HG02610 (cell line): ENCODE measurements at regions not wholly inside any gene's neighbourhood (a gene's known extent, or its start where the extent isn't known, plus 50 kb on each side); places are given as distances from the start of the nearest gene placed in this dataset.

Experiments
- ATAC-seq: cut with Tn5 transposase; IDR thresholded peaks from one replicate; pipeline ENCODE4 v1.9.1; 2021; ENCODE audit warnings: mild to moderate bottlenecking, moderate library complexity; ENCODE audit not compliant: unreplicated experiment

DNA sequence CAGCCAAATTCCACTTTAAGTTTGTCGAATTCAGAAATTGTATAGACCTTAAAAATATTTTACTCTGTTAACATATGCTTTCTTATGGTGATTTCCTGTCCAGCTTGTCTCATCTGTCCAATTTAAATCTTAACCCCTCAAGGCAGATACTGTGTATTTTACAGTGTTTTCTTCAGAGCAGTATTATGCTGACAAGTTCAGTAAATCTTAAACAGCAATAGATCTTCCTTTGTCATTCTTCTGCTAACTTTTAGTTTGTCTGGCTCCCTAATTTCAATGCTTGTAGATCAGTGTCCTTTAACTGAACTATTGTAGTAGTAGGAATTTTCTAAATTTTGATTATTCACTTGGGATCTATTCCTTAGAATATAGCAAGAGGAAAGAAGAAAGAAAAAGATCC is 52.8 kb upstream of the MEIS1 start:
- no peak for ATAC-seq

GRCh38 chr2:66379473-66379872 is 55.5 kb upstream of the MEIS1 start:
- no peak for ATAC-seq

- ATAC-seq = no peak
These were observed 57.1 kb upstream of the MEIS1 start for GRCh38 chr2:66377832-66378231.

DNA sequence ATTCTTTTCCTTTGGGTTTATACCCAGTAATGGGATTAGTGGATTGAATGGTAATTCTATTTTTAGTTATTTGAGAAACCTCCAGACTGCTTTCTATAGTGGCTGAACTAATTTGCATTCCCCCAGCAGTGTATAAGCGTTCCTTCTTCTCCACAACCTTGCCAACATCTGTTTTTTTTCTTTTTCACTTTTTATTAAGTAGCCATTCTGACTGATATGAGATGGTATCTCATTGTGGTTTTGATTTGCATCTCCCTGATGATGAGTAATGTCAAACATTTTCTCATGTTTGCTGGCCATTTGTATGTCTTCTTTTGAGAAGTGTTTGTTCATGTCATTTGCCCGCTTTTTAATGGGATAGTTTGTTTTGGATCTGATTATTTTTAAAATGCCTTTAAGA is 64.1 kb upstream of the MEIS1 start:
- ATAC-seq = no peak

GRCh38 chr2:66366619-66367018 is 68.3 kb upstream of the MEIS1 start:
- ATAC-seq = no peak

- no peak for ATAC-seq
These were observed 70.2 kb upstream of the MEIS1 start for GRCh38 chr2:66364495-66365333.

GRCh38 chr2:66362701-66363100 is 72.2 kb upstream of the MEIS1 start:
- ATAC-seq = no peak

DNA sequence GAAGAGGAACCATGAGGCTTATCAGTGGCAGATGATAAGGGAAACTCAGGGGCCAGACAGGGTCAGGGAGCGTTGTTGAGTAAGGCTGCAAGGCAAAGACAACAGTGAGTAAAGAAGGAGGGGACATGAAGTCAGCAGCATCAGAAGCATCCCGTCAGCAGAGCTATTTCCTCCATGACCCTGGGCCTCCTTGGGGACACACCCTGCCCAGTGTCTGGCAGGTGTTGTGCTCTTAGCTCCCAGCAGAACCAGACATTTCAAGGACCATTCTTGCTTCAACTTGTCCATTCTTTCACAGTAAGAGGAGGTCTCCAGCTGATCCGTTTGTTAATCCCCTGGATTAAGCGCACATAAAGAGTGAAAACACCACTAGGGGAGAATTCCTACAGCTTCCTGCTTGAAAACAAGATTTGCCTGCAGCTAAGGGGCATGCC is 88.7 kb upstream of the MEIS1 start:
- ATAC-seq = no peak

DNA sequence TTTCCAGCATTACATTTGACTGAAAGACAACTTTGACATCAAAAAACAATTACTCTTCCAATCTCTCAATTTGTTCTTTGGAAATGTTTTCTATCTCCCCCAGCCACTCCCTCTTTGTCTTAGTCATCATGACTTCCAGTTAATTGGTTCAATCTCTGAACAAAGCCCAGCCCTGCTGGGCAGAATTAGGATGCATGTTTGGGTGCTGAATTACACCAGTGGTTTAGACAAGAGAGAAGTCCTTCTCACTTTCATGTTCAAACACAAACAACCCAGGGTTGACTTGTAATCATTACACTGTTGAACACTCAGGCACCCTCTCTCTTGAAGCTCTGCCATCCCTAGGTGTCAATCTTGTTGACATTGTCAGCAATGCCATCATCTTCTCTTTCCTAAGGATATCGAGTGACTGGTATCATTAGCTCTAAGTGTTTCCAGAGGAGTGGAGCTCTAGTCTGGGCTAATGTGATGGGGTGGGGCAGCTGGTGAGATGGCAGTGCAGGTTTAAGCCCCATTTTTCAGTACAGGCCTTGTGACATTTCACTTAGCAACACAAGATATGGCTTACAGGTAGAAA is 90.8 kb upstream of the MEIS1 start:
- ATAC-seq = no peak

DNA sequence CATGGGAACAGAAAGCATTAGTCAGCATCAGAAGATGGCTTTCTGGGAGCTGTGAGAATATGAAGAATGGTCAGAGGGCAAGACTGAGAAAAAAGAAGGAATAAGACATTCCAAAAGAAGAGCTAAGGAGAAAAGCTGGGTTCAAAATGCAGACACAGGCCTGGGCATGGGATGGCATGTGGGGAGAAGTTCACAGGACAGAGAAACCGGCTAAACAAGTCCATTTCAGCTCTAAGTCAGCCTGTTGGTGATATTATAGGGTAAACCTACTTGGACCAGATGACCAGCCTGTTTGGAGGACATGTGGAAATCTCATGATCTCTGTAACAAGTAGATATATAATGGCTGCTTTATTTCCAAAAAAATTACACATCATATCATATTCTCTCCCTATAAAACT is 91.7 kb upstream of the MEIS1 start:
- no peak for ATAC-seq

GRCh38 chr2:66340521-66340920 is 94.4 kb upstream of the MEIS1 start:
- no peak for ATAC-seq

- ATAC-seq = no peak
These were observed 100.5 kb upstream of the MEIS1 start for GRCh38 chr2:66334237-66335029.

- ATAC-seq = no peak
These were observed 103.7 kb upstream of the MEIS1 start for GRCh38 chr2:66331176-66331575.

- ATAC-seq = no peak
These were observed 105.8 kb upstream of the MEIS1 start for GRCh38 chr2:66329081-66329605.

DNA sequence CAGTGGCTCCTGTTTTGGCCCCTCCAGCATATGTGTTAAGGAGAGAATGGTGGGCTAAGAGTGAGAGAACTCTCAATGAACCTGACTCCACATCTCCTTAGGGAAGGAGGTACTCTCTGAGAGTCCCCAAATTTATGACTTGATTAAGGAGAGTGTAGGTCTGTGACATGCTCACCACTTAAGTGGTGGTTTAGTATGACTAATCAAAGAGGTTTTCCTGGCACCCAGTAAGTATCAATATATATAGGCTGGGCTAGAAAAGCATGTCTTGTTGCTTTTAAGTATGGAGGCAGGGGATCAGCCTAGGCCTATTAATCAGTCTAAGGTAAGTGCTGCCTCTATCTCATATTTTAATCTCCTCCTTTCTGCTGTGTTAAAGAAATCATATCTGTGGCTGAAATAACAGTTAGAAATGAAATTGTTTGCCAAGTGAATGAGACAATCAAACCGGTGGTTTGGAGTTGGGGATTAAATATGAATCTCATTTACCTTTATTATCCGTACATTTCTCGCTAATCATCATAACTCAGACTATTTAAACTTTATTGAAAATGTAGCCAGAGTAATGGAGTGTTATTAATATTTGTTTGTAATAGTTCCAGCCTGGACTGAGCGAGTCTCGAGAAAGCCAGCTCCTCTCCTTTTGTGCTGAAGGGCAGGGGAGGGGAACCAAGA is 107.7 kb upstream of the MEIS1 start:
- no peak for ATAC-seq

DNA sequence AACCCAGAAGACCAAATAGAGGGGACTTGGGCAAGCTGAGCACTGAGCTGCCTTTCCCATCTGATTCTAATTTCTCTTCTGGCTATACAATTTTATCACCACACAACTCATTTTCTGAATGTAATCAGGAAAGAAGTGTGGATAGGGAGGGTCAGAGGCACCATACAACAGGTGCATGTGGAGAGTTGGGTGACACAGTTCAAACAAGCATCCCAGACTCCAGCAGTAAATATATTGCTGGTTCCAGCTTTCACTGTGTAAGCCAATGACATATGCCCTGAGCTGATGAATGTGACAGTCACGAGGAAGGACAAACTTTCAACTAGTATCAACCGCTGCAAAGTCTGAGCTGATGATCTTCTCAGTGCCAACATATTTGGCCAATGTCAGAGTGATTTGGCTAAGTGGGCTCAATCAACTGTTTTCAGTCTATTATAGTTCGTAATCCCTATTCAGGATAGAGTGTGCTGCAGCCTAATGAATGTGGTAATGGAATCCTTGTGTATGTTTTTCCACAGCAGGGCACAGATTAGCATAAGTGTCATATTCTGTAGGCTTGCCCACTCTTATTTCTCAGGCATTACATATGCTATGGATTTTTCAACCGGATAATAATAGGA is 109.9 kb upstream of the MEIS1 start:
- ATAC-seq = no peak

DNA sequence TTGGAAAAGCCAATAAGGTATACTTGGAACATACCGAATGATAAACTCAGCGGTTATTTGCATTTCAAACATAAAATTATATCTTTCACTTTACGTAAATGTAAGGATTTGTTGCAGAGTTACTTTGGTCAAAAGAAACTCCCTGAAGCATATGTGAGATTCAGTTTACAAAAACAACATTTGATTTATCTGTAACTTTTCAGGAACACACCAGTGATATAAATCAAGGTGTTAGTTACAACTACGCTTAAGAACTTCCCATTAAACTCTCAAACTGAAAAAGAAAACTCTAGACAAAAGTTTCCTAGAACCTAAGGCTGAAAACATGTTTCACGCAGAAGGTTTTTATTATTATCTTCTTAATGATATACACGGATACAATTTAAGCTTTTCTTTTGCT is 110.6 kb upstream of the MEIS1 start:
- ATAC-seq = no peak

DNA sequence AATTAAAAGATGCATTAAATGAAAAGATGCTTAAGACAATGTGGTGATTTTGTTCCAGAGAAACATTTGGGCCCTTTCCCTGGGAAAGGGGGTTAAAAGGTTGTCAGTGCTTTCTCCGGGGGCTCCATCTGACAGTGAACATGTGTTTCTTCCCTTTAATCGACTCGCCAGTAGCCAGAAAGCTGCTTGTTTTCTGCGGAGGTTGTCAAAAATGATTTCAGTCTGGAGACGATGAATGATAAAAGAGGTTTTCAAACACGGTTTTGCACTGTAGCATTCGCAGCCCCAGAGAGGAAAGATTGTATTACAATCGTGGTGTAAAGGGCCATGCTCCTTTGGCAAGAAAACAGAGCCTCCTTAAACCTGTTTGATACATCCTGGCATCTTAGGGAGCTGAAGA is 111.5 kb upstream of the MEIS1 start:
- ATAC-seq = no peak

- no peak for ATAC-seq
These were observed 112.2 kb upstream of the MEIS1 start for GRCh38 chr2:66322506-66323260.

DNA sequence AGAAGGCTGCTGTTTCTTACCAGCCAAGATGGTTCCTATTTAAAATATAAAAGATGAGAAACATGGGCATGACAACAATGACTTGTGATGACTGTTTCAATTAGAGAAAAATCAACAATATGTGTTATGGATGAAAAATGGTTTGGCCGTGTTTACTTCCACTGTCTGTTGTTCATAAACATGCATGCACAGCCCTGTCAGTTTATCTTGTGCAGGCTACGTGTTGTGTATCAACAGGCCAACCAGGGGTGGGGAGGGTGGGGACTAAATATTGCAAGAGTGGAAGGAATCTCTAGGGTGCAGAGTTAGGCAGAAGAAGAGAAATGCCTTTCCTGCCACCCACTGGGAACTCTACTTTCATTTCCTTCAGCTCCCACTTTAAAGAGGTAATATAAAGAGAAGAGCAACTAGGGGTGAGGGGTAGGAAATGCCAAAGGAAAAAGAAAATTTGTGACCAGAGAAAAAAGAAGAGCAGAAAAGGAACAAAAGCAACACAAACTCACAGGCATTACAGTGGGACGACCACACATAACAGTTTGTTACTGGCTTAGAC is 116.8 kb upstream of the MEIS1 start:
- ATAC-seq = no peak
